MM.1S (cell line): ENCODE measurements at regions not wholly inside any gene's neighbourhood (a gene's known extent, or its start where the extent isn't known, plus 50 kb on each side); places are given as distances from the start of the nearest gene placed in this dataset.

ENCODE experiments used
- EZH2 ChIP-seq: fragments of 300-600 bp; sonication (generic); optimal IDR thresholded peaks from 2 replicates; pipeline ENCODE3; 2017; ENCODE audit warnings: low read depth, mild to moderate bottlenecking, antibody characterized with exemption, low read length, mixed read lengths
- TF ChIP-seq, protein P1 (sequence below): fragments of 300-600 bp; sonication (generic); IDR thresholded peaks from 2 replicates; pipeline ENCODE4 v1.5.1; 2016; ENCODE audit warnings: antibody characterized with exemption, low read length, mixed read lengths

DNA sequence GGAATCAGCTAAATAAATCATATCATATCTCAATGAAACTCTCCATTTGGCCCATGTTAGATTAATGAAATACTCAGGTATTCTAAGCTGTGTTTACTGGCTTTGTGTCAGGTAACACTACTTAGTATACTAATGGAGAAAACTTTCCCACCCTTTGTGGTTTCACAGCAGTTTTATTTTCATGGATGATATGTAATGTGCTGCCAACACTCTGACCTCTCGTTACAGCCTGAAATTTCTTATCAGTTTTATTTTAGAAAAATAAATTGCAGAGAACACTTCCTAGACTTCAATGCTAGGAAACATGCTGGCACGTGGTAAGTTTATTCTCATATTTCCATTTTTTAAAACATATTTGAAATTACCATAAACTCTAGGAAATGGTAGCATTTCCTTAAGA lies 758.9 kb downstream of the LIG4 start:
- TF ChIP-seq, protein P1, sequence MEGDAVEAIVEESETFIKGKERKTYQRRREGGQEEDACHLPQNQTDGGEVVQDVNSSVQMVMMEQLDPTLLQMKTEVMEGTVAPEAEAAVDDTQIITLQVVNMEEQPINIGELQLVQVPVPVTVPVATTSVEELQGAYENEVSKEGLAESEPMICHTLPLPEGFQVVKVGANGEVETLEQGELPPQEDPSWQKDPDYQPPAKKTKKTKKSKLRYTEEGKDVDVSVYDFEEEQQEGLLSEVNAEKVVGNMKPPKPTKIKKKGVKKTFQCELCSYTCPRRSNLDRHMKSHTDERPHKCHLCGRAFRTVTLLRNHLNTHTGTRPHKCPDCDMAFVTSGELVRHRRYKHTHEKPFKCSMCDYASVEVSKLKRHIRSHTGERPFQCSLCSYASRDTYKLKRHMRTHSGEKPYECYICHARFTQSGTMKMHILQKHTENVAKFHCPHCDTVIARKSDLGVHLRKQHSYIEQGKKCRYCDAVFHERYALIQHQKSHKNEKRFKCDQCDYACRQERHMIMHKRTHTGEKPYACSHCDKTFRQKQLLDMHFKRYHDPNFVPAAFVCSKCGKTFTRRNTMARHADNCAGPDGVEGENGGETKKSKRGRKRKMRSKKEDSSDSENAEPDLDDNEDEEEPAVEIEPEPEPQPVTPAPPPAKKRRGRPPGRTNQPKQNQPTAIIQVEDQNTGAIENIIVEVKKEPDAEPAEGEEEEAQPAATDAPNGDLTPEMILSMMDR: no peak
- no peak for TF ChIP-seq EZH2
